ENCODE measurements at regions not wholly inside any gene's neighbourhood (a gene's known extent, or its start where the extent isn't known, plus 50 kb on each side); places are given as distances from the start of the nearest gene placed in this dataset.

DNA sequence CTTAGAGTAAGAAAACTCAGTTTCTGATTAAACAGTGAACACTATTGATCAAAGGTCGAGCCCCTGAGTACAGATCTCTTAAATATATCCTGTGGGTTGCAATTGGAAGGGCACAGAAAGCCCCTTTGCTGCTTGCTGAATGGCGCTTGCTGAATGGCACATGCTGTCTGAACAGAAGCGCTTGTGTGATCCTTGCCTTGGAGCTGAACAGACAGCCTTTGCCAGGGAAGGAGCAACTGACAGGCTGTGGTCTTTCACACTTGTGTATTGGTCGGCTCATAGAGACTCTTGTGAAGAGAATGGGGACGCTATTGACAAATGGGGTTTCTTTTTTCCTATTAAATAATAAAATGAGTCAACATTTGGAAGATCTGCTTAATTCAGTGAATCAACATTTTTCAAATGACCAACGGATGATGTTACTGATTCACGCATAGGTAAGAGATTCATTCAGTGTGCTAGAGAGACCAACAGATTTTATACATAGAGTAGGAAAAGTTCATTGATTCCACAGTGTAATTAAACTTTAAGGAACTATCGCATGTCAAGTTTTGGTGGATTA, 99.4 kb upstream of the TNS3 start:
- in situ Hi-C loops (cut with MboI; ENCODE audit: low sequenced_read_pairs, unreplicated experiment) = no loop called here
- no peak for DNase-seq (ENCODE audit: low spot score)
- no peak for TF ChIP-seq CTCF (IDR thresholded peaks at IDR 0.05; ENCODE audit: borderline replicate concordance, control extremely low read depth, extremely low read depth, insufficient read depth, missing control alignments)

GRCh38 chr7:47678641-47679380, 96.9 kb upstream of the TNS3 start:
- in situ Hi-C loops (cut with MboI; ENCODE audit: low sequenced_read_pairs, unreplicated experiment) = no loop called here
- DNase-seq (ENCODE audit: low spot score) = no peak
- TF ChIP-seq CTCF (IDR thresholded peaks at IDR 0.05; ENCODE audit: borderline replicate concordance, control extremely low read depth, extremely low read depth, insufficient read depth, missing control alignments) = no peak

GRCh38 chr7:47677664-47678063, 95.8 kb upstream of the TNS3 start:
- no peak for TF ChIP-seq CTCF (IDR thresholded peaks at IDR 0.05; ENCODE audit: borderline replicate concordance, control extremely low read depth, extremely low read depth, insufficient read depth, missing control alignments)
- no peak for DNase-seq (ENCODE audit: low spot score)
- in situ Hi-C loops (cut with MboI; ENCODE audit: low sequenced_read_pairs, unreplicated experiment) = no loop called here

GRCh38 chr7:47677093-47677492, 95.2 kb upstream of the TNS3 start:
- in situ Hi-C loops (cut with MboI; ENCODE audit: low sequenced_read_pairs, unreplicated experiment) = no loop called here
- DNase-seq (ENCODE audit: low spot score) = no peak
- no peak for TF ChIP-seq CTCF (IDR thresholded peaks at IDR 0.05; ENCODE audit: borderline replicate concordance, control extremely low read depth, extremely low read depth, insufficient read depth, missing control alignments)

DNA sequence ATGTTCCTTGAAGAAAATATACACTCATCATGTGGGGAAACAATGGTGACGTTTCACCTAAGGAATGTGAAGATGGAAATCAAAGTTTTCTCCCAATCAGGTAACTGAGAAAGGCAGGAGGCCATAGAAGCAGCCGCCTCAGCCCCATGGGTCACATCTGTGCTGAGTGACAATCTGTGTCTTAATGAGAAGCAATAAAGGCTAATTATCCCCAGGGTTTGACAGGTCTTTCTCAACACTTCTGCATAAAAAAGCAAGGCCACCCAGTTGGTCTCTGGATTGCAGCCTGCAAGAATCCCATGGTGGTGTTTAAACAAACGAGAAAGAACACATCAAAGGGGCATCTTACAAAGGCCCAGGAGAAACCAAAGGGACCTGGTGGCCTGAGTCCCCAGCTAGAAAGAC, 91.1 kb upstream of the TNS3 start:
- TF ChIP-seq CTCF (IDR thresholded peaks at IDR 0.05; ENCODE audit: borderline replicate concordance, control extremely low read depth, extremely low read depth, insufficient read depth, missing control alignments) = no peak
- in situ Hi-C loops (cut with MboI; ENCODE audit: low sequenced_read_pairs, unreplicated experiment) = no loop called here
- DNase-seq (ENCODE audit: low spot score) = no peak

DNA sequence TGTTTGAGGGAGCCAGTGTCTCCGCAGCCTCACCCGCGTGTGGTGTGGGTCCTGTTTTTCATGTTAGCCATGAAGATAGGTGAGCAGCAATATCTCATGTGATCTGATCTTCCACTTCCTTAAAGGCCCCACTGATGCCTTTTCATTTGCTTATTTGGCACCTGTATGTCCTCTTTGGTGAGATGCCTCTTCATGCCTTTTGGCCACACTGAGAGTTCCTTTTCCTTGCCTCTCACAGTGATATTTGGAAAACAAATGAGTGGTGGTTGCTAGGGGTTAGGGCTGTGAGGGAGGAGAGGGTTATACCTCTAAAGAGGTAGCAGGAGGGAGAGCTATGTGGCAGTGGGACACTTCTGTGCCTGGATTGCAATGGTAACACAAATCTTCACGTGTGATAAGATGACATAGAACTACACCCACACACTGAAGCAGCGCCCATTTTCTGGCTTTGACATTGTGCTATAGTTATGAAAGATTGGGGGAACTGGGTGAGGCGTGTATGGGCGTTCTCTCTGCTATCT, 90.4 kb upstream of the TNS3 start:
- DNase-seq (ENCODE audit: low spot score) = no peak
- in situ Hi-C loops (cut with MboI; ENCODE audit: low sequenced_read_pairs, unreplicated experiment) = no loop called here
- TF ChIP-seq CTCF (IDR thresholded peaks at IDR 0.05; ENCODE audit: borderline replicate concordance, control extremely low read depth, extremely low read depth, insufficient read depth, missing control alignments) = no peak

Data from GM13976 (cell line).